ENCODE measurements at regions not wholly inside any gene's neighbourhood (a gene's known extent, or its start where the extent isn't known, plus 50 kb on each side); places are given as distances from the start of the nearest gene placed in this dataset.
A peak's percentile ranks its signal among the peaks of the same experiment; 100 is the strongest.
"Not testable (repeated sequence)": the region's sequence is repeated elsewhere in the genome, so short reads cannot be mapped to it uniquely, and the experiment has no call there.

- no peak for DNase-seq (ENCODE audit: low read depth in 2 of 2)
These were observed 98.4 kb upstream of the TBX5 start for GRCh38 chr12:114504311-114504710.

GRCh38 chr12:114501474-114501807, 95.5 kb upstream of the TBX5 start:
- DNase-seq (ENCODE audit: low read depth in 2 of 2) = no peak

DNA sequence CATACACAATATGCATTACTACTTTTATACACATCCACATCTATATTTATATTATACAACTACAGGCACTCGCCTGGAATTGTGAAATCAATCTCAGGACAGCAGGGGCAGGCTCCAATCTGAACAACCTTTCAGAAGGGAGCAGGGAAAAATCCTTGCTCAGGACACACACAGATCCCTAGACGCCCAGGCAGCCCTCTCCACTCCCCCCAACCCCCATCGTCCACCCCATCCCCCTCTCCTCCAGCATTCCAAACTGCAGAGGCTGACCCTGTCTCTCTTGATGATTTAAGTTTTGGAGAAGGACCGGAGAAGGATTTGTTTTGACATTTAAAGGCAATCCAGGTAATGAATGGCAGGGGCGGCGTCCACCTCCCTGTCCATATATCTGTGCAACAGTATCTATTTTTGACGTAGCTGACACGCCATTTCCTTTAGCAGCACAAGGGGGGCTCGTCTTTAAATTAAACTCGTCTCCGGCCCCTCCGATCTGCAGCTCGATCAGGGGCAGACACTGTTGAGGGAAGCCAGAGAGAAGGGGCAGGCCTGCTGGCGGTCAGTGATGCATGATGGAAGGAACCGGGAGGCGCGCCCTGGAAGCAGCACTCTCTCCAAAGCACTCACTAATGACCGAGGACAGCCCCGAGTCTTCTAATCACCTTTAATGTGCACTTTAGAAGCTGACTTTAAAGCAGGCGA, 95.0 kb upstream of the TBX5 start:
- no peak for DNase-seq (ENCODE audit: low read depth in 2 of 2)

DNA sequence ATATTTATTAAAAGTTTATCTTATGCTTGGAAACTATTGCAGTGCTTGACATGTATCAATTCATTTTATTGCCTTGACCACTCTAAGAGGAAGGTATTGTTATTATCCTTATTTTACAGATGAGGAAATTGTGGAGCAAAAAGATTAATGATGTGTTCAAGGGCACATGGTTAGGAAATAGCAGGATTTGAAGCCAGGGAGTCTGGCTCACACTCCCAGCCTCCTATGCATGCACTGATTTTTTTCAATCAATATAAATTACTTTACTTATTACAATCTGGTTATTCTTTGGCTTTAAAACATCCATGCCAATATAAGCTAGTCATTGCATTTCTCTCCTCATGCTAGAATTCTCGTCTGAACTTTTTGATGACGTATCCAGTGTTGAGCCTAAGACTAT, 94.2 kb upstream of the TBX5 start:
- DNase-seq (ENCODE audit: low read depth in 2 of 2) = no peak

GRCh38 chr12:114499338-114499737, 93.4 kb upstream of the TBX5 start:
- peak; percentile 25 to 29 for DNase-seq (ENCODE audit: low read depth in 2 of 2)

DNA sequence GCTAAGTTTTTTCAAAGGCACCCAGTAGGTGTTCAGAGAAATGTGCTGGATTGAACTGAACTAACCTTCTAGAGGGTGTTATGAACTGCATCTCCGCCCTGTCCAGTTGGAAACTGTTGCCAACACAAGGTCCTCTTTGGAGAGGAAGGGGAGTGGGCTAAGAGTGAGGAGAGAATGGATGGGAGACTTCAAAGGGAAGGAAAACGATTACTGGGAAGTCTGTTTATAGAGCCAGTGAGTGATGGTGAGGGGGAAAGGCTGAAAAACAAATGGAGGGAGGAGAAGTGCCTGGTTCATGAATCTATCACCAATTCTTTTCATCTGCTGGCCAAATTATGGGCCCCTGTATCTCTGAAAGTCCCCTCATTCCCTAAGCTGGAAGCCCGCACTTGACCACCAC, 86.0 kb upstream of the TBX5 start:
- DNase-seq (ENCODE audit: low read depth in 2 of 2) = no peak

DNA sequence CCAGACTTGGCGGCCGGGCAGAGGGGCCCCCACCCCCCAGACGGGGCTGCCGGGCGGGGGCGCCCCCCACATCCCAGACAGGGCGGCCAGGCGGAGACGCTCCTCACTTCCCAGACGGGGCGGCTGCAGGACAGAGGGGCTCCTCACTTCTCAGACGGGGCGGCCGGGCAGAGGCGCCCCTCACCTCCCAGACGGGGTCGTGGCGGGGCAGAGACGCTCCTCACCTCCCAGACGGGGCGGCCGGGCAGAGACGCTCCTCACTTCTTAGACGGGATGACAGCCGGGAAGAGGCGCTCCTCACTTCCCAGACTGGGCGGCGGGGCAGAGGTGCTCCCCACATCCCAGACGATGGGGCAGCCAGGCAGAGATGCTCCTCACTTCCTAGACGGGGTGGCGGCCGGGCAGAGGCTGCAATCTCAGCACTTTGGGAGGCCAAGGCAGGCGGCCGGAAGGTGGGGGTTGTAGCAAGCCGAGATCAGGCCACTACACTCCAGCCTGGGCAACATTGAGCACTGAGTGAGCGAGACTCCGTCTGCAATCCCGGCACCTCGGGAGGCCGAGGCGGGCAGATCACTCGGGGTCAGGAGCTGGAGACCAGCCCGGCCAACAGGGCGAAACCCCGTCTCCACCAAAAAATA, 79.0 kb upstream of the TBX5 start:
- not testable (repeated sequence) for DNase-seq (ENCODE audit: low read depth in 2 of 2)

DNA sequence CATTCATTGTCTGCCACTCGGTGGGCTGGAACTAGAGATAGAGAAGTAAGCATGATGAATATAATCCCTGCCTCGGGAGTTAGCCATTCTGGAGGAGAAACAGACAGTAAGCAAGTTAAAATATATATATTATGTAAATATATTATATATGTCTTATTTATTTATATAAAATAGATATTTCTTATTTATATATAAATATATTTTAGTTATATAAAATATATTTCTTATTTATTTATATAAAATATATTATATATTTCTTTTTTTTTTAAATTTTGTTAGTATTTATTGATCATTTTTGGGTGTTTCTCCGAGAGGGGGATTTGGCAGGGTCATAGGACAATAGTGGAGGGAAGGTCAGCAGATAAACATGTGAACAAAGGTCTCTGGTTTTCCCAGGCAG, 78.1 kb upstream of the TBX5 start:
- no peak for DNase-seq (ENCODE audit: low read depth in 2 of 2)

DNA sequence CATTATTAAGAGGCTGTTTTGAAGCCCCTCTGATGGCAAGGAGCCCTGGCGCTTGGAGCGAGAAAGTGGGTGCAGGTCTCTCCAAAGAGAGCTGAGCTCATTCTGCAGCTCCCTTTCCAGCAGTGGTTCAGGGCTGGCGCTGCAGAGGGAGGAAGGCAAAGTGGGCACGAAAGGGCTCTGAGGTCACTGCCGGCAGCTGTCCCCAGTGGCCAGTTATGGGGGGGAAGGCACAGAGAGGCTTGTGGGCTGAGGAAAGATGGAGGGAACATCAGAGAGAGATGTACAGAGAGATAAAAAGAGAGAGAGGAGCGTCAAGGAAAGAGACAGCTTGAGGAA, 75.2 kb upstream of the TBX5 start:
- no peak for DNase-seq (ENCODE audit: low read depth in 2 of 2)

DNA sequence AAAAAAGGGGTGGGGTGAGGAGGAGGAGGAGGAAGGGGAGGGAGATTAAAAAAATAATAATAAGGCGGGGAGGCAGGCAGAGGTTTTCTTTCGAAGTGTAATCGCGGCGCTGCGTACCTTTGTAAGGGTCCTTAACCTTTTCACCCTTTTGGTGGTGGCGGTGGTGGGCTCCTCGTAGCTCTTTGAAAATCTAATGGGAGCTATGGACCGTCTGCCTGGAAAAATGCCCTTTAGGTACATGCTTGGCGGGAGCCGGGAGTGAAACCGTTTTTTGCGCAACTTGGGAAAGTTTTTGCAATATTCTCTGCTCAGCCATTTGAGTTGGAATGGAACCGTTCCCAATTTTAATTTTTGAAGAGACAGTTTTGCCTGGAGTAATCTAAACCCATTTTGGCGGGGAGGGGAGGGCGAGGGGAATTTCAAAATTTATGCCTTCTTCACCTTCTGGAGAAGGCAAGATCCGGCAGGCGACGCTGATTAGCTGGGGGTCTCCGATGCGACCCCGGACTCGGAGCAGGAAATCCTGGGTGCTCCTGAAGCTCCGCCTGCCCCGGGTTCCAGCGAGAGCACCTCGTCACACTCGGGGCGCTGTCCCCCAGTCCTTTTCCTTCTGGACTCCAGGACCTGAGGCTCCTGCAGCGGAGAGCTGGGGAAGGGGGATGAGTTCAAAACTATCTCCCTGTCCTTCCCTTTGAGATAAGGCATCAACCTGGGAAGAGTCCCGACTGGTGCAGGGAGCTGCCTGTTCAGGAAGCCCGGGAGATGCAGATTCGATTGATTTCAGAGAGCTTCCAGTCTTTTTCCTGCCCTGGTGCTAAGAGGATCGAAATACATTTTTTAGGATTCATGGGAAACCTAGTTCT, 74.6 kb upstream of the TBX5 start:
- no peak for DNase-seq (ENCODE audit: low read depth in 2 of 2)

DNA sequence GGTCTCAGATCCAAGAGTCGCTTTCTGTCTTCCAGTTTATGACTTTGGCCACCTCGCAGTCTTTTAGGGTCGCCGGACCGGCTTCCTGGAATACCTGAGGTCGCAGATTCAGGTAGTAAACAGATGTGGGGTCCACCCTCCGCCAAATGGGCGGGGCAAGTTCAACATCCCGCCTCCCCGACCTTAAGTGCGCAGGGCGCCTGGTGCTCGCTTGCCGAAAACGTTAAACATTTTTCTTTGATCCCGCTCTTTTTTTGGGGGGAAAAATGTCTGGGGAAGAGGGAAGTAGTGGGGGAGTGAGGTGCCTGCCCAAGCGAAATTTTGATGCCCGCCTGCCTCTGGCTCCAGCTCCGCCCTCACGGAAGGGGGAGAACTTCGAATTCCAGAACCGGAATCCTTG, 73.9 kb upstream of the TBX5 start:
- DNase-seq (ENCODE audit: low read depth in 2 of 2) = no peak

DNA sequence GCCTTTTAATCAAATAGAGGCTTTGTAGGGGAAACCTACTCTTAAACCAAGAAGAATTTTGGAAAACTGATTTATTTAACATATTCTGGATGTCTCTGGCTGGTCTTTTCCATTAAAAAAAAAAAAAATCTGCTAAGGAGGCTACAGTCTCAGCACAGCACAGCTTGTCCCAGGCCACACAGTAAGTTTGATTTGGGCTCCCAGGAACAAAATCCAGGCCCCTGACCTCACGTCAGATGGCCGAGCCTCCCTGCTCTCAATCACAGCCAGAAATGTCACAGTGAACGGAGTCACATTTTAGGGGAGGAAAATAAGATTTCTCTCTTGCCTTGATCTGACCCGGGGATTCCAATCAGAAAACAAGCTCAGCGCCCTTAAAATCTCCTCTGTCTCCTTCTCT, 72.9 kb upstream of the TBX5 start:
- DNase-seq (ENCODE audit: low read depth in 2 of 2) = no peak

DNA sequence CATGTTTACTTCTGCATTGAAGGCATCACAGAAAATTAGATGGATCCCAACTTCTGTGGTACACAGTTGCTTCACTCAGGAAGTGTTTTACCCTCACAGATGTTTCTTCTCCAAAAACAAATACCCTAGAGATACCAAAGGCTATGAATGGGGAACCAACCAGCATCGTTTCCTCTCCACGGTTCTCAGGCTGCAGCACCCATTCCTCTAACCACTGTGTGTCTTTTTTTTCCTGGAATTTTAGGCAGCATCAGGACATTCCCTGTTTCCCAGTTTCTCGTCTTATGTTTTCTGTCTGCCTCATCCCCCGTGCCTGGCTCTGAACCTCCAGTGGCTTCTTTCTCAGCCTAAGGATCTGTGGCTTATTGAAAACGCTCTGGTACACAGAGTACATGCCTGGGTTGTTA, 72.0 kb upstream of the TBX5 start:
- DNase-seq (ENCODE audit: low read depth in 2 of 2) = no peak

GRCh38 chr12:114476159-114476558, 70.2 kb upstream of the TBX5 start:
- DNase-seq (ENCODE audit: low read depth in 2 of 2) = peak in 1 of 2 experiments; percentile 17

DNA sequence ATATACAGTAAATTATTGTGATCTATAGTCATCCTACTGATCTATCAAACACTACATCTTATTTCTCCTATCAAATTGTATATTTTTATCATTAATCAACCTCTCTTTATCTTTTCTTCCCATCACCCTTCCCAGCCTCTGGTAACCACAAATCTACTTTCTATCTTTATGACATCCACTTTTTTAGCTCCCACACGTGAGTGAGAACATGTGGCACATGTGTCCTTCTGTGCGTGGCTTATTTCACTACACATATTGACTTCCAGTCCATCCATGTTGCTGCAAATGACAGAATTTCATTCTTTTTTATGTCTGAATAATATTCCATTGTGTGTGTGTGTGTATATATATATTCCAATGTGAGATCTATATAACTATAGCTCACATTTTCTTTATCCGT, 67.8 kb upstream of the TBX5 start:
- DNase-seq (ENCODE audit: low read depth in 2 of 2) = no peak

- DNase-seq (ENCODE audit: low read depth in 2 of 2) = no peak
These were observed 67.1 kb upstream of the TBX5 start for GRCh38 chr12:114473018-114473417.

- DNase-seq (ENCODE audit: low read depth in 2 of 2) = no peak
These were observed 51.7 kb upstream of the TBX5 start for GRCh38 chr12:114457620-114458019.

All from fibroblast of skin of left biceps (primary cell).